ENCODE measurements at regions not wholly inside any gene's neighbourhood (a gene's known extent, or its start where the extent isn't known, plus 50 kb on each side); places are given as distances from the start of the nearest gene placed in this dataset.
"Not testable (repeated sequence)": the region's sequence is repeated elsewhere in the genome, so short reads cannot be mapped to it uniquely, and the experiment has no call there.

- not testable (repeated sequence) for H3K4me3 ChIP-seq (ENCODE audit: low read length); H3K9me3 ChIP-seq (ENCODE audit: insufficient read depth, low read depth, low read length); H3K27me3 ChIP-seq (ENCODE audit: insufficient read depth, low read length); H3K36me3 ChIP-seq (ENCODE audit: insufficient read depth, low read length)
- Histone ChIP-seq H3K4me1 (ENCODE audit: insufficient read depth, low read length) (peaks cover 31% of the 10 kb centered on the region), H3K9ac (ENCODE audit: low read depth, low read length) (peak overlapping the region; percentile 50; the same call in 1 of the 2 replicates), H3K27ac (ENCODE audit: low read depth, low read length) (peak overlapping the region; percentile 61; the same call in 1 of the 2 replicates)
- WGBS = 46% methylated on average over 11 of the region's 14 CpGs
These were observed 347.7 kb upstream of the TMEFF2 start for GRCh38 chr2:192542148-192543066.

GRCh38 chr2:192539306-192539705 lies 344.6 kb upstream of the TMEFF2 start:
- H3K36me3 ChIP-seq (ENCODE audit: insufficient read depth, low read length) = no peaks in the 10 kb centered on the region
- 100% methylated on average over 1 of the region's 5 CpGs for WGBS
- no peaks in the 10 kb centered on the region for H3K9me3 ChIP-seq (ENCODE audit: insufficient read depth, low read depth, low read length)
- H3K27ac ChIP-seq (ENCODE audit: low read depth, low read length) = no peak overlapping the region
- H3K9ac ChIP-seq (ENCODE audit: low read depth, low read length) = no peak overlapping the region
- H3K4me3 ChIP-seq (ENCODE audit: low read length) = no peak overlapping the region
- H3K4me1 ChIP-seq (ENCODE audit: insufficient read depth, low read length) = peaks cover 26% of the 10 kb centered on the region
- H3K27me3 ChIP-seq (ENCODE audit: insufficient read depth, low read length) = no peaks in the 10 kb centered on the region

- 67% methylated on average over 1 of the region's 2 CpGs for WGBS
- H3K9ac ChIP-seq (ENCODE audit: low read depth, low read length) = no peak overlapping the region
- H3K4me1 ChIP-seq (ENCODE audit: insufficient read depth, low read length) = peaks cover 10% of the 10 kb centered on the region
- no peak overlapping the region for H3K27ac ChIP-seq (ENCODE audit: low read depth, low read length)
- H3K9me3 ChIP-seq (ENCODE audit: insufficient read depth, low read depth, low read length) = no peaks in the 10 kb centered on the region
- no peak overlapping the region for H3K4me3 ChIP-seq (ENCODE audit: low read length)
- H3K27me3 ChIP-seq (ENCODE audit: insufficient read depth, low read length) = no peaks in the 10 kb centered on the region
- H3K36me3 ChIP-seq (ENCODE audit: insufficient read depth, low read length) = no peaks in the 10 kb centered on the region
These were observed 342.3 kb upstream of the TMEFF2 start for GRCh38 chr2:192536922-192537624.

GRCh38 chr2:192535956-192536921 lies 341.5 kb upstream of the TMEFF2 start:
- Histone ChIP-seq H3K9me3 (ENCODE audit: insufficient read depth, low read depth, low read length) (no peaks in the 10 kb centered on the region), H3K27ac (ENCODE audit: low read depth, low read length) (no peak overlapping the region), H3K4me3 (ENCODE audit: low read length) (no peak overlapping the region), H3K36me3 (ENCODE audit: insufficient read depth, low read length) (no peaks in the 10 kb centered on the region), H3K4me1 (ENCODE audit: insufficient read depth, low read length) (peaks cover 5% of the 10 kb centered on the region; the same call in 1 of the 2 replicates), H3K27me3 (ENCODE audit: insufficient read depth, low read length) (no peaks in the 10 kb centered on the region), H3K9ac (ENCODE audit: low read depth, low read length) (no peak overlapping the region)
- 100% methylated on average over 2 of the region's 3 CpGs for WGBS

GRCh38 chr2:192534072-192534471 lies 339.3 kb upstream of the TMEFF2 start:
- 93% methylated on average over 3 of the region's 3 CpGs for WGBS
- H3K4me1 ChIP-seq (ENCODE audit: insufficient read depth, low read length) = no peaks in the 10 kb centered on the region

GRCh38 chr2:192524642-192525251 lies 330.0 kb upstream of the TMEFF2 start:
- not testable (repeated sequence) for H3K27me3 ChIP-seq (ENCODE audit: insufficient read depth, low read length); H3K4me1 ChIP-seq (ENCODE audit: insufficient read depth, low read length); H3K4me3 ChIP-seq (ENCODE audit: low read length); H3K36me3 ChIP-seq (ENCODE audit: insufficient read depth, low read length); H3K27ac ChIP-seq (ENCODE audit: low read depth, low read length); H3K9ac ChIP-seq (ENCODE audit: low read depth, low read length); H3K9me3 ChIP-seq (ENCODE audit: insufficient read depth, low read depth, low read length)
- 92% methylated on average over 10 of the region's 10 CpGs for WGBS

More at GRCh38 chr2:192534072-192534471, 339.3 kb upstream of the TMEFF2 start:
- H3K27ac ChIP-seq (ENCODE audit: low read depth, low read length) = no peak overlapping the region
- H3K27me3 ChIP-seq (ENCODE audit: insufficient read depth, low read length) = no peaks in the 10 kb centered on the region
- H3K36me3 ChIP-seq (ENCODE audit: insufficient read depth, low read length) = no peaks in the 10 kb centered on the region
- no peak overlapping the region for H3K4me3 ChIP-seq (ENCODE audit: low read length)
- no peaks in the 10 kb centered on the region for H3K9me3 ChIP-seq (ENCODE audit: insufficient read depth, low read depth, low read length)
- H3K9ac ChIP-seq (ENCODE audit: low read depth, low read length) = no peak overlapping the region

GRCh38 chr2:192524214-192524613 lies 329.5 kb upstream of the TMEFF2 start:
- H3K9me3 ChIP-seq (ENCODE audit: insufficient read depth, low read depth, low read length); H3K27me3 ChIP-seq (ENCODE audit: insufficient read depth, low read length); H3K27ac ChIP-seq (ENCODE audit: low read depth, low read length); H3K4me3 ChIP-seq (ENCODE audit: low read length); H3K36me3 ChIP-seq (ENCODE audit: insufficient read depth, low read length); H3K4me1 ChIP-seq (ENCODE audit: insufficient read depth, low read length); H3K9ac ChIP-seq (ENCODE audit: low read depth, low read length): not testable (repeated sequence)
- WGBS = 77% methylated on average over 3 of the region's 3 CpGs

- Histone ChIP-seq H3K4me1 (ENCODE audit: insufficient read depth, low read length) (no peaks in the 10 kb centered on the region), H3K36me3 (ENCODE audit: insufficient read depth, low read length) (no peaks in the 10 kb centered on the region), H3K27ac (ENCODE audit: low read depth, low read length) (no peak overlapping the region), H3K4me3 (ENCODE audit: low read length) (no peak overlapping the region), H3K9me3 (ENCODE audit: insufficient read depth, low read depth, low read length) (no peaks in the 10 kb centered on the region), H3K9ac (ENCODE audit: low read depth, low read length) (no peak overlapping the region), H3K27me3 (ENCODE audit: insufficient read depth, low read length) (no peaks in the 10 kb centered on the region)
- WGBS = 84% methylated on average over 3 of the region's 3 CpGs
These were observed 321.2 kb upstream of the TMEFF2 start for GRCh38 chr2:192515937-192516336.

GRCh38 chr2:192513575-192513974 lies 318.8 kb upstream of the TMEFF2 start:
- H3K36me3 ChIP-seq (ENCODE audit: insufficient read depth, low read length) = no peaks in the 10 kb centered on the region

GRCh38 chr2:192507836-192508450 lies 313.2 kb upstream of the TMEFF2 start:
- 96% methylated on average over 33 of the region's 33 CpGs for WGBS
- not testable (repeated sequence) for H3K4me3 ChIP-seq (ENCODE audit: low read length); H3K9ac ChIP-seq (ENCODE audit: low read depth, low read length); H3K36me3 ChIP-seq (ENCODE audit: insufficient read depth, low read length); H3K4me1 ChIP-seq (ENCODE audit: insufficient read depth, low read length); H3K27me3 ChIP-seq (ENCODE audit: insufficient read depth, low read length); H3K27ac ChIP-seq (ENCODE audit: low read depth, low read length)
- H3K9me3 ChIP-seq (ENCODE audit: insufficient read depth, low read depth, low read length) = peaks cover 19% of the 10 kb centered on the region

More at GRCh38 chr2:192513575-192513974, 318.8 kb upstream of the TMEFF2 start:
- Histone ChIP-seq H3K4me1 (ENCODE audit: insufficient read depth, low read length) (no peaks in the 10 kb centered on the region), H3K27ac (ENCODE audit: low read depth, low read length) (no peak overlapping the region), H3K27me3 (ENCODE audit: insufficient read depth, low read length) (no peaks in the 10 kb centered on the region), H3K9me3 (ENCODE audit: insufficient read depth, low read depth, low read length) (no peaks in the 10 kb centered on the region), H3K4me3 (ENCODE audit: low read length) (no peak overlapping the region), H3K9ac (ENCODE audit: low read depth, low read length) (no peak overlapping the region)
- 88% methylated on average over 2 of the region's 4 CpGs for WGBS
